ENCODE measurements at regions not wholly inside any gene's neighbourhood (a gene's known extent, or its start where the extent isn't known, plus 50 kb on each side); places are given as distances from the start of the nearest gene placed in this dataset.

DNA sequence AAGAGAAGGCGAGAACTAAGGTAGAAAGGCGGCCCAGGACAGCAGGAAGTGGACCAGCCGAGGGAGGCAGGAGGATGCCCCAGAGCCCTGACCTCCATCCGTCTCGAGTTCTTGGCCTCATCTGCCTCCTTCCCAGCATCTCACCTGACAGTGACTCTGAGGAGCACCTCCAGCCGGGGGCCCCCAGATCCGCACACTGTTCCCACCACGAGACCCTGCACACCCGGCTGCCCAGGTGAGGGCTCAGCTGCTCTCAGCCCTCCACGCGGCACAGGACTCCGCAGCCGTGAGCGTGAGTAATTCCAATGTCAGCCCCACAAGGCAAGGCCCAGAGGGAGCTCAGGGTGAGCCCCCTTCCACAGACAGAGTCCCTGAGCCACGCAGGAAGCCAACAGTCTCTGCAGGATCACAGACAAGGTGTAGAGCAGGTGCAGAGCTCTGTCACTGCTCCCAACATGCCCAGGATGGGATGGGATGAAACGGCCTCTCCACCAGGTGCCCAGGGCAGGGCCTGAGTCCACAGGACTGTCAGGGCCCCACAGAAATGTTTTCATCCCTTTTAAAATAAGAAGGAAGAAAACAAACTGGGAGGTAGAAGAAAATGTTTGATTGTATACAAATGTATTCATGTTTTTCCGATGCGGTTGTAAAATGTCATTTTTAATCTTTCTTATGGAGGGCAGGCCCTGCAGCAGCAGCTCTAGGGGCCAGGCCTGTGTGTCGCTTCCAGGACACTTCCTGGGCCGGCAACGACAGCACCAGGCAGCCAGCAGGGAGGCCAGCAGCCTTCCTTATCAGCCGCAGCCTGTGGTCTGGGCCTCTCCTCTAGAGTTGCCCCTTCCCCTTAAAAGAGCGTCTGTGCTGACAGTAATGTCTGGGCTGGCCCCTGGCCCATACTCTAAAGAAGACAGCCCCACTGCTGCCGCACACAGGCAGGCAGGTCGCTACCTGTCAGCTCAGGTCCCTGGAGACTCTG, 66.9 kb downstream of the DLL1 start:
- no peak for TF ChIP-seq CTCF (IDR thresholded peaks at IDR 0.05; ENCODE audit: low read depth, low read length, poor library complexity, severe bottlenecking)
- TF ChIP-seq EZH2phosphoT487 (IDR thresholded peaks at IDR 0.05; ENCODE audit: borderline replicate concordance, low read length): no peak
